GM12891 (cell line): ENCODE measurements at regions not wholly inside any gene's neighbourhood (a gene's known extent, or its start where the extent isn't known, plus 50 kb on each side); places are given as distances from the start of the nearest gene placed in this dataset.

ENCODE experiments used
- POLR2A ChIP-seq: IDR thresholded peaks from 2 replicates; pipeline ENCODE4 v1.6.1; 2011; ENCODE audit warnings: low read depth, low read length, control low read depth
- TAF1 ChIP-seq: IDR thresholded peaks from 2 replicates; pipeline ENCODE4 v1.6.1; 2011; ENCODE audit warnings: low read depth, low read length, control low read depth

GRCh38 chr13:80551650-80552497, 210.9 kb upstream of the SPRY2 start:
- TF ChIP-seq POLR2A (no peak), TAF1 (no peak)
